Osteocyte (in vitro differentiated cells): ENCODE measurements at regions not wholly inside any gene's neighbourhood (a gene's known extent, or its start where the extent isn't known, plus 50 kb on each side); places are given as distances from the start of the nearest gene placed in this dataset.

ENCODE experiments used
- DNase-seq: peaks from one replicate; pipeline ENCODE4 v3.0.0; 2021; ENCODE audit warnings: mixed read lengths; ENCODE audit not compliant: unreplicated experiment; ENCODE audit errors: extremely low spot score
- H3K27ac Mint-ChIP-seq: one replicate; pipeline ENCODE4 v1.8.0; 2021; ENCODE audit warnings: mild to moderate bottlenecking, mixed read lengths; ENCODE audit not compliant: unreplicated experiment
- H3K27me3 Mint-ChIP-seq: one replicate; pipeline ENCODE4 v1.8.0; 2021; ENCODE audit warnings: mixed read lengths; ENCODE audit not compliant: unreplicated experiment
- H3K36me3 Mint-ChIP-seq: one replicate; pipeline ENCODE4 v1.8.0; 2021; ENCODE audit warnings: mixed read lengths; ENCODE audit not compliant: unreplicated experiment
- H3K4me1 Mint-ChIP-seq: one replicate; pipeline ENCODE4 v1.8.0; 2021; ENCODE audit warnings: mixed read lengths; ENCODE audit not compliant: unreplicated experiment
- H3K4me3 Mint-ChIP-seq: one replicate; pipeline ENCODE4 v1.8.0; 2021; ENCODE audit warnings: mild to moderate bottlenecking, moderate library complexity, mixed read lengths; ENCODE audit not compliant: unreplicated experiment
- H3K9me3 Mint-ChIP-seq: one replicate; pipeline ENCODE4 v1.8.0; 2021; ENCODE audit warnings: mixed read lengths; ENCODE audit not compliant: unreplicated experiment
- TF ChIP-seq, protein P1 (sequence below): fragments of 200-600 bp; sonication (generic); IDR thresholded peaks from 2 replicates; pipeline ENCODE4 v1.5.0; 2021; ENCODE audit warnings: antibody characterized with exemption, mild to moderate bottlenecking, moderate library complexity

DNA sequence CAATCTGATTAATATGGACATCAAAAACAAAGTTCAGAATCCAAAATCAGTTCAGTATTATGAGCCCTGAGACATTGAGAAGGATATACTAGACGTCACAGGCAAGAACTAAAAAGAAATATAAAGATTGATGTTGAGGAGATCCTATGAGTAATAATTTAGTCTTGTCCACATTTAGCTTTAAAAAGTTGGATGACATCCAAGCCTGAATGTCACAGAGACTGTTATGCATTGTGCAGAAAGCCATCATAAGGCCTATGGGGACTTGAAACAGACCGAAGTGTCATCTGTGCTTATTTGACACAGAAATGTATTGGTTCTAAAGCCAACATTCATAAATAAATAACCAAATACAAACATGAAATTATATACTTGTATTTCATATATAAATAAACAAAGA lies 581.8 kb upstream of the MMS22L start:
- Mint-ChIP-seq H3K36me3 (no peaks in the 10 kb centered on the region), H3K27ac (no peak overlapping the region)
- no peak for DNase-seq

DNA sequence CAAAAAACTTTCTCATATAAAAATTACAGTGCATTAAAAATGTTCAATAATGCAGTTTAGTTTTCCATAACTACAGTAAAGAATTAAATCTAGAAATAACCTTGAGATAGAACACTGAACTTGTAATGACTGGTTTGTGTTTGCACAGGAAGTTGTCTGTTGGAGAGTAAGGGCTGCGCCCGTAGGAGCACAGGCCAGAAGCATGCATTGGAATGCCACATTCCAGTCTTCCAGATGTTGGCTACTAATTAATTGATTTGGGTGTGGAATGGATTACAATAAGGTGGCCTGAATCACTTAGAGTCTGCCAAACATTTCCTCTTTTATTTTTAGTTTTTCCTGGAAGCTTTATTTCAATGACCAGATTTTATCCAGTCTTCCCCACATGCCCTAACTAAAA lies 582.6 kb upstream of the MMS22L start:
- Mint-ChIP-seq H3K4me3 (no peak overlapping the region), H3K27me3 (peaks cover 2% of the 10 kb centered on the region), H3K36me3 (no peaks in the 10 kb centered on the region), H3K4me1 (no peaks in the 10 kb centered on the region), H3K9me3 (no peaks in the 10 kb centered on the region), H3K27ac (no peak overlapping the region)
- TF ChIP-seq, protein P1, sequence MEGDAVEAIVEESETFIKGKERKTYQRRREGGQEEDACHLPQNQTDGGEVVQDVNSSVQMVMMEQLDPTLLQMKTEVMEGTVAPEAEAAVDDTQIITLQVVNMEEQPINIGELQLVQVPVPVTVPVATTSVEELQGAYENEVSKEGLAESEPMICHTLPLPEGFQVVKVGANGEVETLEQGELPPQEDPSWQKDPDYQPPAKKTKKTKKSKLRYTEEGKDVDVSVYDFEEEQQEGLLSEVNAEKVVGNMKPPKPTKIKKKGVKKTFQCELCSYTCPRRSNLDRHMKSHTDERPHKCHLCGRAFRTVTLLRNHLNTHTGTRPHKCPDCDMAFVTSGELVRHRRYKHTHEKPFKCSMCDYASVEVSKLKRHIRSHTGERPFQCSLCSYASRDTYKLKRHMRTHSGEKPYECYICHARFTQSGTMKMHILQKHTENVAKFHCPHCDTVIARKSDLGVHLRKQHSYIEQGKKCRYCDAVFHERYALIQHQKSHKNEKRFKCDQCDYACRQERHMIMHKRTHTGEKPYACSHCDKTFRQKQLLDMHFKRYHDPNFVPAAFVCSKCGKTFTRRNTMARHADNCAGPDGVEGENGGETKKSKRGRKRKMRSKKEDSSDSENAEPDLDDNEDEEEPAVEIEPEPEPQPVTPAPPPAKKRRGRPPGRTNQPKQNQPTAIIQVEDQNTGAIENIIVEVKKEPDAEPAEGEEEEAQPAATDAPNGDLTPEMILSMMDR: no peak
- DNase-seq: no peak

More for the DNA sequence above, 581.8 kb upstream of the MMS22L start:
- no peaks in the 10 kb centered on the region for H3K4me1 Mint-ChIP-seq
- TF ChIP-seq, protein P1: no peak
- H3K4me3 Mint-ChIP-seq: no peak overlapping the region
- H3K9me3 Mint-ChIP-seq: no peaks in the 10 kb centered on the region
- H3K27me3 Mint-ChIP-seq: peaks cover 2% of the 10 kb centered on the region

DNA sequence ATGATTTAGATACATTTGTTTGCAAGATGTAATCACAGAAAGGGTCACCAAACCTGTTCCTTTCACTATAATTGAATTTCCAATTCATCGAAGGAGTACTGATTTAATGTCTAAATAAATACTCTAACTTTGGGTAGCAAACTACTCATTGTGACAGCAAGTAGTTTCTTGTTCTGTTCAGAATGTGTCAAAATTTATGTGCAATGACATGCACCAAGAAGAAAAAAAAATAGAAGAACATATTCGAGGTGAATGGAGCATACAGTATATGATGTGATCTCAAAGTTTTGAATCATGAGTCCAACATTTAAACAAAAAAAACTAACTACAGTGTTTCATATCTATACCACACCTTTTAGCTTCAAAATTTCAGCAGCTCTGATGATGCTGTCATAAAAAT lies 583.6 kb upstream of the MMS22L start:
- Mint-ChIP-seq H3K27ac (no peak overlapping the region), H3K36me3 (no peaks in the 10 kb centered on the region), H3K4me1 (no peaks in the 10 kb centered on the region), H3K27me3 (peaks cover 4% of the 10 kb centered on the region), H3K4me3 (no peak overlapping the region), H3K9me3 (no peaks in the 10 kb centered on the region)
- DNase-seq: no peak
- TF ChIP-seq, protein P1: no peak

DNA sequence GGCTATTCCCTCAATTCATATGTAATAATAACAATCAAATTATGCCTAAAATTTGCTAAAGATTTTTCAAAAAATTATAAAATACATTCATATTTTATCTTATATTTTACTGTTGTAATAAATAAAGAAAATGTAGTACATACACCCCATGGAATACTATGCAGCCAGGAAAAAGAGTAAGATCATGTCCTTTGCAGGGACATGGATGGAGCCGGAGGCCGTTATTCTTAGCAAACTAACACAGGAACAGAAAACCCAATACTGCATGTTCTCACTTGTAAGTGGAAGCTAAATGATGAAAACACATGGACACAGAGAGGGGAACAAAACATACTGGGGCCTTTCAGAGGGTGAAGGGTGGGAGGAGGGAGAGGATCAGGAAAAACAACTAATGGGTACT lies 584.2 kb upstream of the MMS22L start:
- Mint-ChIP-seq H3K9me3 (no peaks in the 10 kb centered on the region), H3K36me3 (no peaks in the 10 kb centered on the region)
- TF ChIP-seq, protein P1: no peak

DNA sequence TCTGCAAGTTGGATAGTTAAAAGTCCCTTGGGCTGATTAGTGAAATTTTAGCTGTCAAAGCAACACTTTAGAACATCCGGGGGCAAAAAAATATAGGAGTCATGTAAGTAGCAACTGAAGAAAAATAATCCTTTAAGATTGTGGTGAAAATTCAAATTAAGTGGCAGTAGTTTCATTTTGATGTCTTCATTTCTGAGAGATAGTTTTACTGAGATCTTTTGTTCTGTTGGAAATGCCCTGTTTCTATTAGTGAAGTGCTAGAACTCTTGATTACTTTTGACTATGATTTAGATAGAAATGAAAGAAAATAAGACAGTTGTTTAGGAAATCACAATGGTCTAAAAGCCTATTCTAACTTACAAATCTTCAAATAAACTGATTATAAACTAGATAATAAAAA lies 587.3 kb upstream of the MMS22L start:
- H3K4me3 Mint-ChIP-seq: no peak overlapping the region
- H3K4me1 Mint-ChIP-seq: no peaks in the 10 kb centered on the region
- no peak overlapping the region for H3K27ac Mint-ChIP-seq
- no peaks in the 10 kb centered on the region for H3K9me3 Mint-ChIP-seq
- peaks cover 4% of the 10 kb centered on the region for H3K27me3 Mint-ChIP-seq
- TF ChIP-seq, protein P1: no peak
- H3K36me3 Mint-ChIP-seq: no peaks in the 10 kb centered on the region
- no peak for DNase-seq

More for the DNA sequence above, 584.2 kb upstream of the MMS22L start:
- Mint-ChIP-seq H3K27ac (no peak overlapping the region), H3K4me1 (no peaks in the 10 kb centered on the region), H3K27me3 (peaks cover 4% of the 10 kb centered on the region), H3K4me3 (no peak overlapping the region)
- DNase-seq: no peak
